Endothelial cell of umbilical vein (primary cell): ENCODE measurements at regions not wholly inside any gene's neighbourhood (a gene's known extent, or its start where the extent isn't known, plus 50 kb on each side); places are given as distances from the start of the nearest gene placed in this dataset.

ENCODE experiments used
- BruUV-seq: library from RNA; stranded (reverse); fragments of 400-500 nt; replicated peaks from 2 replicates; lab custom pipeline; 2021; lab: Mats Ljungman, UMichigan
- CTCF ChIA-PET: fragments of 300-600, 350-600 bp; sonication (Branson Sonifier 250); formaldehyde crosslinking; loops from one replicate; lab custom pipeline; 2021; ENCODE audit warnings: antibody characterized with exemption, inconsistent platforms; lab: Charles Lee
- POLR2A ChIA-PET: fragments of 300-600, 350-600 bp; sonication (Branson Sonifier 250); formaldehyde crosslinking; loops from one replicate; lab custom pipeline; 2021; ENCODE audit warnings: antibody characterized with exemption, inconsistent platforms; lab: Charles Lee
- DNase-seq: peaks from one replicate; pipeline ENCODE4 v3.0.0-alpha.2; 2011; ENCODE audit warnings: low read depth, low spot score
- FAIRE-seq: peaks from 2 replicates; lab custom pipeline; 2011; peaks lifted over from hg19 to GRCh38; lab: Jason Lieb, UNC
- H2AFZ ChIP-seq: 2 replicates; pipeline ENCODE4 v1.6.0; 2012; ENCODE audit warnings: low read depth, low read length, control low read depth, inconsistent platforms
- H3K27ac ChIP-seq: 2 replicates; pipeline ENCODE4 v1.5.1; 2011; ENCODE audit warnings: low read depth, mild to moderate bottlenecking, control low read depth, low read length, moderate library complexity; ENCODE audit not compliant: insufficient read depth
- H3K27me3 ChIP-seq, 2 experiments: 2 replicates each; pipeline versions ENCODE4 v1.6.0 to v1.6.1; 2011; ENCODE audit warnings: low read length in 2 of 2, mixed read lengths in 1 of 2; ENCODE audit not compliant: control insufficient read depth in 2 of 2, insufficient read depth in 2 of 2
- H3K36me3 ChIP-seq, 2 experiments: 2 replicates in 1 of 2; 3 replicates in 1 of 2; pipeline ENCODE4 v1.5.1; 2011; ENCODE audit warnings: low read length in 2 of 2, mild to moderate bottlenecking in 1 of 2, moderate library complexity in 1 of 2; ENCODE audit not compliant: control insufficient read depth in 2 of 2, insufficient read depth in 2 of 2; ENCODE audit errors: extremely low read depth in 1 of 2
- H3K4me1 ChIP-seq: 3 replicates; pipeline ENCODE4 v1.5.1; 2011; ENCODE audit warnings: mild to moderate bottlenecking, low read length; ENCODE audit not compliant: control insufficient read depth, insufficient read depth; ENCODE audit errors: extremely low read depth
- H3K4me2 ChIP-seq: 2 replicates; pipeline ENCODE4 v1.6.1; 2011; ENCODE audit warnings: low read length, control low read depth, mixed read lengths; ENCODE audit not compliant: insufficient read depth
- H3K4me3 ChIP-seq, 3 experiments: fragments of 200-600 bp in 1 of 3; sonication (generic), shearing (Covaris generic) in 1 of 3; replicated peaks in 1 of 3; 2 replicates each; pipeline ENCODE4 v1.5.1; 2011 to 2016; ENCODE audit warnings: control low read depth in 3 of 3, low read length in 3 of 3, mild to moderate bottlenecking in 2 of 3, inconsistent platforms in 1 of 3, low read depth in 1 of 3, moderate library complexity in 1 of 3; ENCODE audit not compliant: insufficient read depth in 1 of 3
- H3K79me2 ChIP-seq: 2 replicates; pipeline ENCODE4 v1.6.0; 2012; ENCODE audit warnings: low read length, inconsistent platforms; ENCODE audit not compliant: control insufficient read depth, insufficient read depth
- H3K9ac ChIP-seq: replicated peaks from 2 replicates; pipeline ENCODE3; 2011; ENCODE audit warnings: low read length, control low read depth; ENCODE audit not compliant: insufficient read depth; ENCODE audit errors: extremely low read depth
- H3K9me1 ChIP-seq: replicated peaks from 3 replicates; pipeline ENCODE4 v1.6.0; 2011; ENCODE audit warnings: mild to moderate bottlenecking, low read length; ENCODE audit not compliant: control insufficient read depth, insufficient read depth; ENCODE audit errors: extremely low read depth
- H3K9me3 ChIP-seq: replicated peaks from 2 replicates; pipeline ENCODE4 v1.5.1; 2012; ENCODE audit warnings: low read length, inconsistent platforms; ENCODE audit not compliant: control insufficient read depth, insufficient read depth
- H4K20me1 ChIP-seq: replicated peaks from 2 replicates; pipeline ENCODE3; 2011; ENCODE audit warnings: mild to moderate bottlenecking, low read length; ENCODE audit not compliant: control insufficient read depth, insufficient read depth; ENCODE audit errors: extremely low read depth
- EZH2 ChIP-seq: IDR thresholded peaks from 2 replicates; pipeline ENCODE4 v1.6.1; 2012; ENCODE audit warnings: borderline replicate concordance, low read depth, mild to moderate bottlenecking, moderate library complexity, low read length, inconsistent platforms; ENCODE audit not compliant: severe bottlenecking
- FOS ChIP-seq: IDR thresholded peaks from 2 replicates; pipeline ENCODE4 v1.6.1; 2011; ENCODE audit warnings: mild to moderate bottlenecking, low read length, moderate library complexity, borderline replicate concordance; ENCODE audit not compliant: insufficient read depth
- GATA2 ChIP-seq: IDR thresholded peaks from 2 replicates; pipeline ENCODE4 v1.7.0; 2011; ENCODE audit warnings: low read depth, mild to moderate bottlenecking, moderate library complexity, mixed read lengths, low read length; ENCODE audit not compliant: insufficient read length, insufficient read depth
- JUN ChIP-seq: IDR thresholded peaks from 2 replicates; pipeline ENCODE4 v1.6.1; 2011; ENCODE audit warnings: borderline replicate concordance, low read depth; ENCODE audit not compliant: insufficient read length, insufficient read depth
- MYC ChIP-seq: IDR thresholded peaks from one replicate; pipeline ENCODE4 v1.6.1; 2011; ENCODE audit warnings: mild to moderate bottlenecking, low read depth, low read length
- POLR2A ChIP-seq: IDR thresholded peaks from 2 replicates; pipeline ENCODE4 v1.6.1; 2012; ENCODE audit warnings: low read depth, mild to moderate bottlenecking, control low read depth, low read length
- POLR2AphosphoS5 ChIP-seq: IDR thresholded peaks from 2 replicates; pipeline ENCODE4 v1.6.1; 2012; ENCODE audit warnings: low read depth, mild to moderate bottlenecking, control low read depth, low read length, moderate library complexity; ENCODE audit not compliant: insufficient read depth
- dilution Hi-C: fragments of 300-500 bp; cut with MboI; formaldehyde crosslinking; loops from one replicate; pipeline ENCODE4 v1.15.0; 2019; ENCODE audit warnings: low sequenced_read_pairs; ENCODE audit not compliant: extremely low pct_ligation_motif_present
- intact Hi-C: fragments of 100-400 bp; cut with micrococcal nuclease; formaldehyde crosslinking; loops from one replicate; pipeline ENCODE4 v1.10.0; 2022
- TF ChIP-seq, protein P1 (sequence below): IDR thresholded peaks from 2 replicates; pipeline ENCODE4 v1.6.1; 2011; ENCODE audit not compliant: insufficient read depth, insufficient read length
- TF ChIP-seq, protein P2 (sequence below), 2 donors: IDR thresholded peaks; 1 replicate in 1 of 2; 2 replicates in 1 of 2; pipeline ENCODE4 v1.5.1; 2011; ENCODE audit warnings: low read length in 2 of 2, mild to moderate bottlenecking in 2 of 2, moderate library complexity in 2 of 2, control low read depth in 1 of 2, inconsistent platforms in 1 of 2, low read depth in 1 of 2; ENCODE audit not compliant: insufficient read depth in 1 of 2; ENCODE audit errors: extremely low read depth in 1 of 2

DNA sequence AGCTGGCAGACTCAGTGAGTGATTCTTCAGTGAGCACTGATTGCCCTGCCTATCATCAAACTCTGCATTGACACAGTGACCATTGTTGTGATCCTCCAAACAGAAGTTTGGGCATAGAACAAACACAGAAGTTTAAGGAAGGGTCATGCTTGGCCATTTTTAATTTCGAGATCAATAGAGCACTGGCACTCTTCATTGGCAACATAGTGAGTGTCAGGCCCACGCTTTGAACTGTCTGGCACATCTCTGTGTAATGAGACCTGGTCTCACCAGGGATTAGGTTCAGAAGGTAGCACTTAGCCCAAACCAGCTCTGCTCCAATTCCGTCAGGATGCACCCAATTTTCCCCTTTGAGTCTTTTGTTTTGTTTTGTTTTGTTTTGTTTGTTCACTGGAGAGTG lies 127.1 kb upstream of the MOCS2 start:
- Histone ChIP-seq H3K4me3 (no peak overlapping the region), H3K36me3 (no peaks in the 10 kb centered on the region), H3K4me1 (no peaks in the 10 kb centered on the region), H4K20me1 (no peaks in the 10 kb centered on the region), H3K4me2 (no peak overlapping the region), H3K9ac (no peak overlapping the region), H3K27me3 (peaks cover 0 to 2% of the 10 kb centered on the region in 2 experiments), H3K9me3 (no peaks in the 10 kb centered on the region), H3K9me1 (no peaks in the 10 kb centered on the region), H3K79me2 (no peaks in the 10 kb centered on the region), H2AFZ (no peak overlapping the region), H3K27ac (no peak overlapping the region)
- TF ChIP-seq GATA2 (no peak), POLR2A (no peak), EZH2 (no peak), JUN (no peak), POLR2AphosphoS5 (no peak), FOS (no peak), MYC (no peak)
- TF ChIP-seq, protein P1, sequence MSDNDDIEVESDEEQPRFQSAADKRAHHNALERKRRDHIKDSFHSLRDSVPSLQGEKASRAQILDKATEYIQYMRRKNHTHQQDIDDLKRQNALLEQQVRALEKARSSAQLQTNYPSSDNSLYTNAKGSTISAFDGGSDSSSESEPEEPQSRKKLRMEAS: no peak
- TF ChIP-seq, protein P2, sequence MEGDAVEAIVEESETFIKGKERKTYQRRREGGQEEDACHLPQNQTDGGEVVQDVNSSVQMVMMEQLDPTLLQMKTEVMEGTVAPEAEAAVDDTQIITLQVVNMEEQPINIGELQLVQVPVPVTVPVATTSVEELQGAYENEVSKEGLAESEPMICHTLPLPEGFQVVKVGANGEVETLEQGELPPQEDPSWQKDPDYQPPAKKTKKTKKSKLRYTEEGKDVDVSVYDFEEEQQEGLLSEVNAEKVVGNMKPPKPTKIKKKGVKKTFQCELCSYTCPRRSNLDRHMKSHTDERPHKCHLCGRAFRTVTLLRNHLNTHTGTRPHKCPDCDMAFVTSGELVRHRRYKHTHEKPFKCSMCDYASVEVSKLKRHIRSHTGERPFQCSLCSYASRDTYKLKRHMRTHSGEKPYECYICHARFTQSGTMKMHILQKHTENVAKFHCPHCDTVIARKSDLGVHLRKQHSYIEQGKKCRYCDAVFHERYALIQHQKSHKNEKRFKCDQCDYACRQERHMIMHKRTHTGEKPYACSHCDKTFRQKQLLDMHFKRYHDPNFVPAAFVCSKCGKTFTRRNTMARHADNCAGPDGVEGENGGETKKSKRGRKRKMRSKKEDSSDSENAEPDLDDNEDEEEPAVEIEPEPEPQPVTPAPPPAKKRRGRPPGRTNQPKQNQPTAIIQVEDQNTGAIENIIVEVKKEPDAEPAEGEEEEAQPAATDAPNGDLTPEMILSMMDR (IDR thresholded peaks at IDR 0.05; ENCODE audit: extremely low read depth in 1 of 2, insufficient read depth in 1 of 2, low read depth in 1 of 2, low read length in 2 of 2): no peak
- no TSS peak for BruUV-seq
- ChIA-PET CTCF (no interaction called here), POLR2A (no interaction called here)
- no peak for DNase-seq
- no peak for FAIRE-seq
- intact Hi-C loops: no loop called here
- dilution Hi-C loops: no loop called here
